GM06990 (cell line): ENCODE measurements at regions not wholly inside any gene's neighbourhood (a gene's known extent, or its start where the extent isn't known, plus 50 kb on each side); places are given as distances from the start of the nearest gene placed in this dataset.
"Not testable (repeated sequence)": the region's sequence is repeated elsewhere in the genome, so short reads cannot be mapped to it uniquely, and the experiment has no call there.

Source experiments
- DNase-seq: peaks from one replicate; pipeline ENCODE4 v3.0.0-alpha.2; 2011; ENCODE audit not compliant: insufficient read length; ENCODE audit errors: extremely low read depth
- H3K27me3 ChIP-seq: replicated peaks from 2 replicates; pipeline ENCODE4 v1.6.0; 2011; ENCODE audit warnings: low read length; ENCODE audit not compliant: control insufficient read depth, insufficient read depth
- H3K36me3 ChIP-seq: 2 replicates; pipeline ENCODE4 v1.5.1; 2011; ENCODE audit warnings: low read length; ENCODE audit not compliant: control insufficient read depth, insufficient read depth
- H3K4me3 ChIP-seq: replicated peaks from 2 replicates; pipeline ENCODE4 v1.5.1; 2011; ENCODE audit warnings: low read depth, mild to moderate bottlenecking, control low read depth, low read length
- TF ChIP-seq, protein P1 (sequence below): IDR thresholded peaks from 2 replicates; pipeline ENCODE4 v1.5.1; 2011; ENCODE audit warnings: low read length, control low read depth, mild to moderate bottlenecking, inconsistent platforms; ENCODE audit not compliant: insufficient read depth, poor library complexity, severe bottlenecking

- no peaks in the 10 kb centered on the region for H3K27me3 ChIP-seq
- DNase-seq: no peak
- no peaks in the 10 kb centered on the region for H3K36me3 ChIP-seq
- TF ChIP-seq, protein P1, sequence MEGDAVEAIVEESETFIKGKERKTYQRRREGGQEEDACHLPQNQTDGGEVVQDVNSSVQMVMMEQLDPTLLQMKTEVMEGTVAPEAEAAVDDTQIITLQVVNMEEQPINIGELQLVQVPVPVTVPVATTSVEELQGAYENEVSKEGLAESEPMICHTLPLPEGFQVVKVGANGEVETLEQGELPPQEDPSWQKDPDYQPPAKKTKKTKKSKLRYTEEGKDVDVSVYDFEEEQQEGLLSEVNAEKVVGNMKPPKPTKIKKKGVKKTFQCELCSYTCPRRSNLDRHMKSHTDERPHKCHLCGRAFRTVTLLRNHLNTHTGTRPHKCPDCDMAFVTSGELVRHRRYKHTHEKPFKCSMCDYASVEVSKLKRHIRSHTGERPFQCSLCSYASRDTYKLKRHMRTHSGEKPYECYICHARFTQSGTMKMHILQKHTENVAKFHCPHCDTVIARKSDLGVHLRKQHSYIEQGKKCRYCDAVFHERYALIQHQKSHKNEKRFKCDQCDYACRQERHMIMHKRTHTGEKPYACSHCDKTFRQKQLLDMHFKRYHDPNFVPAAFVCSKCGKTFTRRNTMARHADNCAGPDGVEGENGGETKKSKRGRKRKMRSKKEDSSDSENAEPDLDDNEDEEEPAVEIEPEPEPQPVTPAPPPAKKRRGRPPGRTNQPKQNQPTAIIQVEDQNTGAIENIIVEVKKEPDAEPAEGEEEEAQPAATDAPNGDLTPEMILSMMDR: no peak
- no peak overlapping the region for H3K4me3 ChIP-seq
Measured at GRCh38 chr12:131628023-131628740, 82.7 kb upstream of the SFSWAP start.

- TF ChIP-seq, protein P1: no peak
- Histone ChIP-seq H3K27me3 (no peaks in the 10 kb centered on the region), H3K36me3 (no peaks in the 10 kb centered on the region), H3K4me3 (no peak overlapping the region)
- DNase-seq: no peak
Measured at GRCh38 chr12:131628766-131629448, 82.0 kb upstream of the SFSWAP start.

DNA sequence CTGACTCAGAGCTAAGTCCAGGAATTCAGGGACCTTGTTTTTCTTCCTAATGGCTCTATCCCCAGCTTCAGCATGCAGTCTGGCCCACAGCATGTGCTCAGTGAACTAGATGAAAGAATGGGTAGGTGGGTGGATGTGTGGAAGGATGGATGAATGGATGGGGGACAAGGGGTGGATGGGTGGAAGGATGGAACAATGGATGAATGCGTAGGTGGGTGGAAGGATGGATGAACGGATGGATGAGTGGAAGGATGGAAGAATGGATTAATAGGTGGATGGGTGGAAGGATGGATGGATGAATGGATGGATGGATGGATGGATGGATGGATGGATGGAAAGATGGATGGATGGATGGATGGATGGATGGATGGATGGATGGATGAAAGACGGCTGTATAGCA, 79.7 kb upstream of the SFSWAP start:
- no peaks in the 10 kb centered on the region for H3K36me3 ChIP-seq
- TF ChIP-seq, protein P1: no peak
- no peaks in the 10 kb centered on the region for H3K27me3 ChIP-seq
- H3K4me3 ChIP-seq: no peak overlapping the region
- DNase-seq: no peak

DNA sequence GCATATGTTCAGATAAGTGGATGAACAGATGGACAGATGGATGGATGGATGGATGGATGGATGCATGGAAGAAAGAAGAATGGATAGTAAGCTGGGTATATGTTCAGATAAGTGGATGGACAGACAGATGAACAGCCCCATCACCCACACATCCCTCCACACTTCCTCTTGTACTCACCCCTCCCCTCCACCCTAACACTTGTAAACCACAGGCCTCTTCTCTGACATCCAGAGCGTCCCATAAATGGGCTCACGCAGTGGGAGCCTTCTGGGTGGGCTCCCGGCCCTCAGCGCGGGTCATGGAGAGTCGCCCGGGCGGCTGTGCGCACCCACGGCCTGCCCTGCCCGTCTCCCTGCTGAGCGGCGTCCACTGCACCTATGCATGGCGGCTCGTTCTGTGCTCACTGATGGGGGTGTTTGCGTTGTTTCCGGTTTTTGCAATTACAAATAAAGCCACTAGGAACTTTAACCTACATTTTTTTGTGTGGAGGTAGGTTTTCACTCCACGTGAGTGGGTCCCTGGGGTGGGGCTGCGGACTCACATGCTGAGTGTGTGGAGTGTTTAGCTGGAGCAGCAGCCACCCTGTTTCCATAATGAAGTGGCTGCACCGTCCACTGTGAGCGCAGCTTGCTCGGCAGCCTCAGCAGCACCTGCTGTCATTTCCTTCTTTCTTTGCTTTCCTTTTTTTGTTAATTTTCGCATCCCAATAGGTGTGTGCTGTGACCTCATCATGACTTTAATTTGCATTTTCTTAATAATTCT, 78.8 kb upstream of the SFSWAP start:
- DNase-seq, H3K36me3 ChIP-seq, H3K27me3 ChIP-seq, H3K4me3 ChIP-seq: not testable (repeated sequence)

DNA sequence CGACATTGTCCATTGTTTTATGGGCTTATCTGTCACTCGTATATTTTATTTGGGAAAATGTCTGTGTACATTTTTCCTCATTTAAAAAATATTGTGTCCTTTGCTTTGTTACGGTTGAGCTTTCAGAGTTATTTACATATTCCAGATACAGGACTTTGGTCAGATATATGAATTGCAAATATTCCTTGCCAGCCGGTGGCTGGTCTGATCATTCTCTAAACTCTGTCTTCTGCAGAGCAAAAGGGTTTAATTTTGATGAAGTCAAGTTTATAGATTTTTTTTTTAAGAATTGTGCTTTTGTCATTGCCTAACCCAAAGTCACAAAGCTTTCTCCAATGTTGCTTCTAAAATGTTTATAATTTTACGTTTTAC, 78.3 kb upstream of the SFSWAP start:
- not testable (repeated sequence) for H3K4me3 ChIP-seq, H3K36me3 ChIP-seq, DNase-seq, H3K27me3 ChIP-seq

- not testable (repeated sequence) for DNase-seq, H3K36me3 ChIP-seq, H3K4me3 ChIP-seq, H3K27me3 ChIP-seq
Measured at GRCh38 chr12:131633610-131634009, 77.3 kb upstream of the SFSWAP start.

- no peaks in the 10 kb centered on the region for H3K36me3 ChIP-seq
- no peak for DNase-seq
- H3K27me3 ChIP-seq: no peaks in the 10 kb centered on the region; the same call in 1 of the 2 replicates
- TF ChIP-seq, protein P1: no peak
- no peak overlapping the region for H3K4me3 ChIP-seq
Measured at GRCh38 chr12:131634037-131634436, 76.9 kb upstream of the SFSWAP start.

- not testable (repeated sequence) for DNase-seq, H3K4me3 ChIP-seq, H3K27me3 ChIP-seq, H3K36me3 ChIP-seq
Measured at GRCh38 chr12:131635012-131635411, 75.9 kb upstream of the SFSWAP start.
